AG09319 (cell line): ENCODE measurements at regions not wholly inside any gene's neighbourhood (a gene's known extent, or its start where the extent isn't known, plus 50 kb on each side); places are given as distances from the start of the nearest gene placed in this dataset.

Experiments used
- DNase-seq: peaks from one replicate; pipeline ENCODE4 v3.0.0-alpha.2; 2010; ENCODE audit warnings: low read depth; ENCODE audit errors: extremely low read depth
- TF ChIP-seq, protein P1 (sequence below): IDR thresholded peaks from 2 replicates; pipeline ENCODE4 v1.5.1; 2011; ENCODE audit warnings: low read depth, mild to moderate bottlenecking, inconsistent platforms, low read length, moderate library complexity

GRCh38 chr11:100555931-100556330, 131.2 kb upstream of the ARHGAP42 start:
- no peak for DNase-seq
- TF ChIP-seq, protein P1, sequence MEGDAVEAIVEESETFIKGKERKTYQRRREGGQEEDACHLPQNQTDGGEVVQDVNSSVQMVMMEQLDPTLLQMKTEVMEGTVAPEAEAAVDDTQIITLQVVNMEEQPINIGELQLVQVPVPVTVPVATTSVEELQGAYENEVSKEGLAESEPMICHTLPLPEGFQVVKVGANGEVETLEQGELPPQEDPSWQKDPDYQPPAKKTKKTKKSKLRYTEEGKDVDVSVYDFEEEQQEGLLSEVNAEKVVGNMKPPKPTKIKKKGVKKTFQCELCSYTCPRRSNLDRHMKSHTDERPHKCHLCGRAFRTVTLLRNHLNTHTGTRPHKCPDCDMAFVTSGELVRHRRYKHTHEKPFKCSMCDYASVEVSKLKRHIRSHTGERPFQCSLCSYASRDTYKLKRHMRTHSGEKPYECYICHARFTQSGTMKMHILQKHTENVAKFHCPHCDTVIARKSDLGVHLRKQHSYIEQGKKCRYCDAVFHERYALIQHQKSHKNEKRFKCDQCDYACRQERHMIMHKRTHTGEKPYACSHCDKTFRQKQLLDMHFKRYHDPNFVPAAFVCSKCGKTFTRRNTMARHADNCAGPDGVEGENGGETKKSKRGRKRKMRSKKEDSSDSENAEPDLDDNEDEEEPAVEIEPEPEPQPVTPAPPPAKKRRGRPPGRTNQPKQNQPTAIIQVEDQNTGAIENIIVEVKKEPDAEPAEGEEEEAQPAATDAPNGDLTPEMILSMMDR, result no peak

DNA sequence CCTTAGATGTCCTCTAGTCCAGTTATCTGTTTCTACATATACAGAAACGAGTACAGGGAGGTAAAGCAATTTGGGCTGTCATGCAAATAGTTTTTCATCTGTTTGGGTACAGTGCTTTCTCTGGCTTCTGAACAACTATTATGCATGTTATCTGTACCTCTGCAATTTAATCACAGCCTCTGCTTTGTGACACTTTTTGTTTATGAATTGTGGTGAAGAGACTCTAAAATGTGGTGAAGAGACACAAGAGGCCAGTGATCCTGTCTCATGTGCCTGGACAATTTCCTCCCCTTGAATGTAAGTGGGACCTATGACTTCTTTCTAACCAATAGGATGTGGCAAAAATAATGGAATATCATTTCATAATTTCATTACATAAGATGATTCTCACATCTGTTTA, 130.3 kb upstream of the ARHGAP42 start:
- DNase-seq, result no peak
- TF ChIP-seq, protein P1, result no peak

- no peak for DNase-seq
- TF ChIP-seq, protein P1, result no peak
Observed at GRCh38 chr11:100557830-100558611, 129.1 kb upstream of the ARHGAP42 start.

DNA sequence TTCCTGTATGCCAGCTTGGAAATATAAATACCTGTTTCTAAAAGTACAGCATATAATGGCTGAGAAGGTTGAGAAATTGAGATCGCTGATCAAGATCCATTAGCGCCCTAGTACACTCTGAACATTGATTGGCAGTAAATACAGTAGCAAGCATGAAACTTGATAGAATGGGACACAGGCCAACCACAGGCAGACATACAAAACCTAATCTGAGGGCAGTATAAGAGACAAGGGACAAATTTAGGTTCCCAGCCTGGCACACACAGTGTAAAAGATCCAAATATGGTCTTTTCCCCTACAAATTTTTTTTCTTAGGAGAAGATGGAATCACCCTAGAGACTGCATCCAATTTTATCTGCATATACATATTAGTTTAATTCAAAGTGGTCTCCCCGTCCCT, 126.5 kb upstream of the ARHGAP42 start:
- DNase-seq, result no peak
- TF ChIP-seq, protein P1, result no peak

- no peak for DNase-seq
- TF ChIP-seq, protein P1, result no peak
Observed at GRCh38 chr11:100561323-100561722, 125.8 kb upstream of the ARHGAP42 start.

GRCh38 chr11:100562128-100562527, 125.0 kb upstream of the ARHGAP42 start:
- DNase-seq, result peak; percentile 43
- TF ChIP-seq, protein P1, result no peak

- DNase-seq, result no peak
- TF ChIP-seq, protein P1, result no peak
Observed at GRCh38 chr11:100563541-100564280, 123.4 kb upstream of the ARHGAP42 start.
